Renal cortex interstitium (tissue), 11 donors: ENCODE measurements at regions not wholly inside any gene's neighbourhood (a gene's known extent, or its start where the extent isn't known, plus 50 kb on each side); places are given as distances from the start of the nearest gene placed in this dataset.
"Not testable (repeated sequence)": the region's sequence is repeated elsewhere in the genome, so short reads cannot be mapped to it uniquely, and the experiment has no call there.

ENCODE experiments used
- DNase-seq, 11 donors: peaks; one replicate each; pipeline ENCODE4 v3.0.0-alpha.2; 2013; ENCODE audit warnings: low read depth in 9 of 11, low spot score in 4 of 11; ENCODE audit errors: extremely low read depth in 1 of 11

- DNase-seq = no peak
Observed at GRCh38 chr4:158055668-158056067, 117.2 kb downstream of the GASK1B start.

- no peak for DNase-seq
Observed at GRCh38 chr4:158053801-158054200, 119.0 kb downstream of the GASK1B start.

- DNase-seq = no peak
Observed at GRCh38 chr4:158053086-158053485, 119.7 kb downstream of the GASK1B start.

GRCh38 chr4:158051401-158052235 is 121.2 kb downstream of the GASK1B start:
- DNase-seq = no peak

- DNase-seq = no peak
Observed at GRCh38 chr4:158050942-158051341, 121.9 kb downstream of the GASK1B start.

GRCh38 chr4:158046345-158046744 is 126.5 kb downstream of the GASK1B start:
- no peak for DNase-seq

GRCh38 chr4:158043971-158044618 is 128.7 kb downstream of the GASK1B start:
- no peak for DNase-seq

GRCh38 chr4:158042591-158043030 is 130.2 kb downstream of the GASK1B start:
- DNase-seq = no peak

GRCh38 chr4:158038718-158039117 is 134.1 kb downstream of the GASK1B start:
- no peak for DNase-seq

- DNase-seq = no peak
Observed at GRCh38 chr4:158036998-158037397, 135.8 kb downstream of the GASK1B start.

- DNase-seq = no peak
Observed at GRCh38 chr4:158035662-158036195, 137.1 kb downstream of the GASK1B start.

- no peak for DNase-seq
Observed at GRCh38 chr4:158033416-158034120, 139.3 kb downstream of the GASK1B start.

GRCh38 chr4:158032733-158033415 is 140.0 kb downstream of the GASK1B start:
- no peak for DNase-seq

GRCh38 chr4:158028381-158028780 is 144.4 kb downstream of the GASK1B start:
- not testable (repeated sequence) for DNase-seq

- no peak for DNase-seq
Observed at GRCh38 chr4:158025131-158025530, 147.7 kb downstream of the GASK1B start.

- DNase-seq = peak in 4 of 11 donors; percentile 39 to 63 (median 47)
Observed at GRCh38 chr4:158020734-158021346, 152.0 kb downstream of the GASK1B start.

GRCh38 chr4:158020176-158020575 is 152.6 kb downstream of the GASK1B start:
- peak in 7 of 11 donors; percentile 43 to 80 (median 68) for DNase-seq

- no peak for DNase-seq
Observed at GRCh38 chr4:158018831-158019230, 154.0 kb downstream of the GASK1B start.
